ENCODE measurements at regions not wholly inside any gene's neighbourhood (a gene's known extent, or its start where the extent isn't known, plus 50 kb on each side); places are given as distances from the start of the nearest gene placed in this dataset.

DNA sequence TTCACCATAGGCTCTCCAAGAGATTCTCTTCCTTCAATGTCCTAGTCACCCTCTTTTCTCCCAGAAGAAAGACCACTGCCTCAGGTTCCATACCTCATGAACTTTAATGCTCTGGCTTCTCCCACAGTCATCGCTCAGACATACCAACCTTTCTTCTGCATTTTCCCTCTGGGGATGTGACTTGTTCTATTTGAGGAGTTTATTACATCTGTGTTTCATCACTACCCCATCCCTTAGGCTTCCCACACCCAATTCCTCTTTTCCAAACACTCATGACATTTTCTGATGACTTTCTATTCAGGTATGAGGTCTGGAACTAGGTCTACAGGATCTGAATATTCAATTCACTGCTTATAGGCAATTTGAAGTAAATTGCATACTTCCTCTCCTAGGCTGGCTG lies 298.6 kb upstream of the MAP2 start:
- TF ChIP-seq POLR2AphosphoS5 (IDR thresholded peaks at IDR 0.05; ENCODE audit: low read depth, low read length) (no peak), POLR2A (IDR thresholded peaks at IDR 0.05; ENCODE audit: low read depth, low read length) (no peak)

Data from GM12892 (cell line).